Liver (tissue), 7 donors: ENCODE measurements at regions not wholly inside any gene's neighbourhood (a gene's known extent, or its start where the extent isn't known, plus 50 kb on each side); places are given as distances from the start of the nearest gene placed in this dataset.

Source experiments
- DNase-seq: peaks from one replicate; pipeline ENCODE4 v3.0.0-alpha.2; 2017; ENCODE audit warnings: low spot score
- H3K27ac ChIP-seq, 2 donors: one replicate each; pipeline ENCODE4 v1.7.0; 2013; ENCODE audit warnings: inconsistent platforms in 2 of 2, low read length in 2 of 2, control low read depth in 1 of 2, low read depth in 1 of 2, mild to moderate bottlenecking in 1 of 2
- H3K27me3 ChIP-seq, 4 donors: one replicate each; pipeline versions ENCODE4 v1.6.1 to v1.7.0; 2013; ENCODE audit warnings: low read length in 3 of 4, inconsistent platforms in 1 of 4, mild to moderate bottlenecking in 1 of 4, moderate library complexity in 1 of 4; ENCODE audit not compliant: control insufficient read depth in 4 of 4, insufficient read depth in 4 of 4
- H3K36me3 ChIP-seq, 4 donors: one replicate each; pipeline versions ENCODE4 v1.6.1 to v1.7.0; 2013; ENCODE audit warnings: low read length in 3 of 4, mild to moderate bottlenecking in 3 of 4, low read depth in 1 of 4, moderate library complexity in 1 of 4; ENCODE audit not compliant: control insufficient read depth in 4 of 4, insufficient read depth in 3 of 4
- H3K4me1 ChIP-seq, 4 donors: one replicate each; pipeline versions ENCODE4 v1.6.1 to v1.7.0; 2013; ENCODE audit warnings: low read length in 3 of 4, mild to moderate bottlenecking in 3 of 4, moderate library complexity in 1 of 4; ENCODE audit not compliant: control insufficient read depth in 4 of 4, insufficient read depth in 4 of 4
- H3K4me3 ChIP-seq, 3 donors: one replicate each; pipeline versions ENCODE4 v1.6.1 to v1.7.0; 2013; ENCODE audit warnings: low read length in 3 of 3, control low read depth in 1 of 3, low read depth in 1 of 3, mild to moderate bottlenecking in 1 of 3
- H3K9ac ChIP-seq, 2 donors: one replicate each; pipeline ENCODE4 v1.7.0; 2013; ENCODE audit warnings: low read length in 2 of 2, mild to moderate bottlenecking in 2 of 2, moderate library complexity in 2 of 2, control low read depth in 1 of 2, low read depth in 1 of 2
- H3K9me3 ChIP-seq, 4 donors: one replicate each; pipeline versions ENCODE4 v1.6.1 to v1.7.0; 2013; ENCODE audit warnings: low read length in 3 of 4; ENCODE audit not compliant: control insufficient read depth in 4 of 4
- FOXA1 ChIP-seq: IDR thresholded peaks from 2 replicates; pipeline ENCODE4 v1.6.1; 2016; ENCODE audit warnings: antibody characterized with exemption
- GABPA ChIP-seq, 2 donors: IDR thresholded peaks in 1 of 2; conservative IDR thresholded peaks in 1 of 2; 2 replicates each; pipeline ENCODE4 v1.6.1; 2016; ENCODE audit warnings: antibody characterized with exemption in 2 of 2, mild to moderate bottlenecking in 1 of 2, moderate library complexity in 1 of 2
- HNF4A ChIP-seq, 2 donors: conservative IDR thresholded peaks; 2 replicates each; pipeline ENCODE4 v1.6.1; 2016; ENCODE audit warnings: antibody characterized with exemption in 2 of 2, mild to moderate bottlenecking in 2 of 2
- SP1 ChIP-seq: IDR thresholded peaks from 2 replicates; pipeline ENCODE4 v1.6.1; 2018; ENCODE audit warnings: antibody characterized with exemption, mild to moderate bottlenecking
- WGBS: extraction: QIAGEN DNeasy Blood & Tissue Kit; methylation state at CpG from one replicate; pipeline ENCODE4 v1.1.7; 2013; 5-methylcytosine and 5-hydroxymethylcytosine counted together
- TF ChIP-seq, protein P1 (sequence below): IDR thresholded peaks from 2 replicates; pipeline ENCODE4 v1.6.1; 2016; ENCODE audit warnings: antibody characterized with exemption, mild to moderate bottlenecking
- TF ChIP-seq, protein P2 (sequence below): IDR thresholded peaks from 2 replicates; pipeline ENCODE4 v1.6.1; 2016; ENCODE audit warnings: antibody characterized with exemption
- TF ChIP-seq, protein P3 (sequence below): IDR thresholded peaks from 2 replicates; pipeline ENCODE4 v1.6.1; 2016; ENCODE audit warnings: antibody characterized with exemption
- TF ChIP-seq, protein P4 (sequence below): IDR thresholded peaks from 2 replicates; pipeline ENCODE4 v1.6.1; 2016; ENCODE audit warnings: antibody characterized with exemption
- donor health status: healthy.
- donor health status: healthy.
- donor health status: healthy.
- donor health status: healthy.

DNA sequence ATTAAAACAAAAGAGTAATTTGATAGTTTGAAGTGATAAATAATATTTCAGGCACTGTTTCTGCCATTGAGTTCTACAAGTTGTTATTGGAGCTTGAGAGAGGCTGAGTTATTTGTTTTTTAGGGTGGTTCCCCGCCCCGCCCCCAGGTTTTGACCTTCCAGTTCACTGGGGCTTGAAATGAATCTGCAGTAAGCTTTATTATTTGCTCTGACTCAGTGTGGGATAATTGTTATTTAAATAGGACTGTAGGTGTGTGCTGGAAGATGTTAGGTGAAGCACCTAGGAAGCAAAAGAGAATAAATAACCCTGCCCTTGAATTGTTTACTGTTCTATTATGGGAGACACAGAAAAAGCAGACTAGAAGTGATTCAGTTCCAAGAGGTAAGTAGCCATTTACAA is 81.2 kb upstream of the KCNIP4 start (continued):
- TF ChIP-seq, protein P1, sequence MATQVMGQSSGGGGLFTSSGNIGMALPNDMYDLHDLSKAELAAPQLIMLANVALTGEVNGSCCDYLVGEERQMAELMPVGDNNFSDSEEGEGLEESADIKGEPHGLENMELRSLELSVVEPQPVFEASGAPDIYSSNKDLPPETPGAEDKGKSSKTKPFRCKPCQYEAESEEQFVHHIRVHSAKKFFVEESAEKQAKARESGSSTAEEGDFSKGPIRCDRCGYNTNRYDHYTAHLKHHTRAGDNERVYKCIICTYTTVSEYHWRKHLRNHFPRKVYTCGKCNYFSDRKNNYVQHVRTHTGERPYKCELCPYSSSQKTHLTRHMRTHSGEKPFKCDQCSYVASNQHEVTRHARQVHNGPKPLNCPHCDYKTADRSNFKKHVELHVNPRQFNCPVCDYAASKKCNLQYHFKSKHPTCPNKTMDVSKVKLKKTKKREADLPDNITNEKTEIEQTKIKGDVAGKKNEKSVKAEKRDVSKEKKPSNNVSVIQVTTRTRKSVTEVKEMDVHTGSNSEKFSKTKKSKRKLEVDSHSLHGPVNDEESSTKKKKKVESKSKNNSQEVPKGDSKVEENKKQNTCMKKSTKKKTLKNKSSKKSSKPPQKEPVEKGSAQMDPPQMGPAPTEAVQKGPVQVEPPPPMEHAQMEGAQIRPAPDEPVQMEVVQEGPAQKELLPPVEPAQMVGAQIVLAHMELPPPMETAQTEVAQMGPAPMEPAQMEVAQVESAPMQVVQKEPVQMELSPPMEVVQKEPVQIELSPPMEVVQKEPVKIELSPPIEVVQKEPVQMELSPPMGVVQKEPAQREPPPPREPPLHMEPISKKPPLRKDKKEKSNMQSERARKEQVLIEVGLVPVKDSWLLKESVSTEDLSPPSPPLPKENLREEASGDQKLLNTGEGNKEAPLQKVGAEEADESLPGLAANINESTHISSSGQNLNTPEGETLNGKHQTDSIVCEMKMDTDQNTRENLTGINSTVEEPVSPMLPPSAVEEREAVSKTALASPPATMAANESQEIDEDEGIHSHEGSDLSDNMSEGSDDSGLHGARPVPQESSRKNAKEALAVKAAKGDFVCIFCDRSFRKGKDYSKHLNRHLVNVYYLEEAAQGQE = no peak
- TF ChIP-seq, protein P2, sequence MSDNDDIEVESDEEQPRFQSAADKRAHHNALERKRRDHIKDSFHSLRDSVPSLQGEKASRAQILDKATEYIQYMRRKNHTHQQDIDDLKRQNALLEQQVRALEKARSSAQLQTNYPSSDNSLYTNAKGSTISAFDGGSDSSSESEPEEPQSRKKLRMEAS = no peak
- no peak for TF ChIP-seq GABPA (IDR thresholded peaks at IDR 0.05 in 1 of 2, conservative IDR thresholded peaks at IDR 0.05 in 1 of 2)
- TF ChIP-seq, protein P3, sequence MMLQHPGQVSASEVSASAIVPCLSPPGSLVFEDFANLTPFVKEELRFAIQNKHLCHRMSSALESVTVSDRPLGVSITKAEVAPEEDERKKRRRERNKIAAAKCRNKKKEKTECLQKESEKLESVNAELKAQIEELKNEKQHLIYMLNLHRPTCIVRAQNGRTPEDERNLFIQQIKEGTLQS = no peak

DNA sequence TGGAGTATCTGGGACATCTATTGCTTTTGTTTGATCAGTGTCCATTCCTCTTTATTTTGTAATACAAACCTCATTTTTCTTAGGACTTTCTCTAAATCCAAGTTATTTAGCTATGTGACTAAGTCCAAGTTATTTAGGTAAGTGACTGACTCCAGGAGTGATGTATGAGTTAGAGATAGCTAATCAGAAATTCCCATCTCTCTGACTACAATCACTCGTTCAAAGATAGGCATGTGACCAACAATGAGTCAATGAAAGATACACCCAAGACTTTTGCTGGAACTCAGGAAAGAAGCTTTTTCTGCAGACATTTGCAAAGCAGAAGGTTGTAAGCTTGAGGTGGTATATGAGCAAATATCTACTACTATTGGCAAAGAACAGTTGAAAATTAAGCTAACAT is 72.5 kb upstream of the KCNIP4 start:
- peaks cover 0 to 4% (median 0%) of the 10 kb centered on the region in 4 donors for H3K27me3 ChIP-seq
- no peak overlapping the region for H3K9ac ChIP-seq
- no peak overlapping the region for H3K27ac ChIP-seq
- DNase-seq = no peak
- peaks cover 0 to 5% (median 0%) of the 10 kb centered on the region in 4 donors for H3K9me3 ChIP-seq
- WGBS = 31% methylated on average over 1 of the region's 1 CpG
- TF ChIP-seq SP1 = no peak
- TF ChIP-seq, protein P4, sequence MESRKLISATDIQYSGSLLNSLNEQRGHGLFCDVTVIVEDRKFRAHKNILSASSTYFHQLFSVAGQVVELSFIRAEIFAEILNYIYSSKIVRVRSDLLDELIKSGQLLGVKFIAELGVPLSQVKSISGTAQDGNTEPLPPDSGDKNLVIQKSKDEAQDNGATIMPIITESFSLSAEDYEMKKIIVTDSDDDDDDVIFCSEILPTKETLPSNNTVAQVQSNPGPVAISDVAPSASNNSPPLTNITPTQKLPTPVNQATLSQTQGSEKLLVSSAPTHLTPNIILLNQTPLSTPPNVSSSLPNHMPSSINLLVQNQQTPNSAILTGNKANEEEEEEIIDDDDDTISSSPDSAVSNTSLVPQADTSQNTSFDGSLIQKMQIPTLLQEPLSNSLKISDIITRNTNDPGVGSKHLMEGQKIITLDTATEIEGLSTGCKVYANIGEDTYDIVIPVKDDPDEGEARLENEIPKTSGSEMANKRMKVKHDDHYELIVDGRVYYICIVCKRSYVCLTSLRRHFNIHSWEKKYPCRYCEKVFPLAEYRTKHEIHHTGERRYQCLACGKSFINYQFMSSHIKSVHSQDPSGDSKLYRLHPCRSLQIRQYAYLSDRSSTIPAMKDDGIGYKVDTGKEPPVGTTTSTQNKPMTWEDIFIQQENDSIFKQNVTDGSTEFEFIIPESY = no peak
- TF ChIP-seq, protein P1 = no peak
- H3K4me3 ChIP-seq = no peak overlapping the region
- H3K4me1 ChIP-seq = no peaks in the 10 kb centered on the region
- no peaks in the 10 kb centered on the region for H3K36me3 ChIP-seq

DNA sequence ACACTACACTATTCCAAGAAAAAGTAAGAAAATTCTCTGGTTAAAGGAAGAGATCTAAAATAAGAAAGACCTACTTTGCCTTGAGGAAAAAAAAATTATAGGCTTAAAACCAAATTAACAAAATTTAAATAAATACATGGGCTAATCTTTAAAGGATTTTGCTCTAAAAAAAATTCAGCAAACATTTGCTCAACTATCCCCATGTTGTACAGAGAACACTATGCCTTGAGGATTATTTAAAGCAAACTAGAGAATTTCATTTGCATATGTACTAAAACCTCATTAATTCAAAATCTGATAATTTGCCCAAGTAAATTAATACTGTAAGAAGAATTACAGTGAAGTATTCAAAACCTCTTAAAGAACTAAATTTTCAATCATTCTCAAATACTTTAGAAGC is 71.6 kb upstream of the KCNIP4 start:
- no peaks in the 10 kb centered on the region for H3K4me1 ChIP-seq
- no peak overlapping the region for H3K4me3 ChIP-seq
- H3K9me3 ChIP-seq = peaks cover 0 to 5% (median 0%) of the 10 kb centered on the region in 4 donors
- H3K36me3 ChIP-seq = no peaks in the 10 kb centered on the region
- no peak overlapping the region for H3K27ac ChIP-seq
- TF ChIP-seq SP1 (no peak), HNF4A (conservative IDR thresholded peaks at IDR 0.05) (no peak), FOXA1 (no peak)
- TF ChIP-seq, protein P1 = no peak
- no peak overlapping the region for H3K9ac ChIP-seq
- H3K27me3 ChIP-seq = peaks cover 0 to 4% (median 0%) of the 10 kb centered on the region in 4 donors
- DNase-seq = no peak
